ENCODE measurements at regions not wholly inside any gene's neighbourhood (a gene's known extent, or its start where the extent isn't known, plus 50 kb on each side); places are given as distances from the start of the nearest gene placed in this dataset.

DNA sequence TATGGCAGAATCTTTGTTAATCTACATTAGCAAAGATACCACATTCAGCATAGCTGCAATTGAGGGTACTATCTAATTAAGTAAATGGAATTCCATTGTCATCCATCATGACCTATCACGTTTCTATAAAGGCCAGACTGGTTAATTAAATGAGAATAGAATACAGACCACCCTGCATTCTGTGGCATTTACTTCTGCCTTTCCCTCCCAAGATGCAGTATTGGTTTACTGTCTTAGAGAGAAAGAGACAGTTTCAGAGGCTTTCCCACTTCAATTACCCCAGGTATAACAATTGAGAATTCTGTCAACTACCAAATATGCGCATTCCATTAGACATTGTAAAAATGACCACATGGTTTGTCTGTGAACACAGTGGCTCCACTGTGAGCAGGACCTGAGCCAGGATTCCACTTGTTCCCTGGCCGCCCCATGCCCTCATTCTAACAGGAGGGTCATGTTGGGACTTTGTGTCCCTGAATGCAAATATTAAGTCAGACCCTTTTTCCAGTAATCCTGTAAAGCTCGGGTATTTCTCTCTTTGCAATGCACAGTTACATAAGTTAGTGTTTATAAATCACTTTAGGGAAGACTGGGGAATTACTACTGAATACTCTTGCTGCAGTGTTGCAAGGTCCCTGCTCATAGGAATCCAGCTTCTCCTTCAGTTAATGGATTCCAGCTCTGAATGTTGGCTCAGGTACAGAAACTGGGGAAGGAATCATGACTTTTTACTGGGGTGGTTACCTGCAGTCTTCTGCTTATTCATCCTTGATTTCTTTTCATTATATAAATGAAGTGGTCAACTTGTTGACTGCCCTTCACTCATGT is 261.0 kb downstream of the PDGFC start:
- DNase-seq (ENCODE audit: insufficient read length, low spot score): no peak
- no peak for FAIRE-seq

DNA sequence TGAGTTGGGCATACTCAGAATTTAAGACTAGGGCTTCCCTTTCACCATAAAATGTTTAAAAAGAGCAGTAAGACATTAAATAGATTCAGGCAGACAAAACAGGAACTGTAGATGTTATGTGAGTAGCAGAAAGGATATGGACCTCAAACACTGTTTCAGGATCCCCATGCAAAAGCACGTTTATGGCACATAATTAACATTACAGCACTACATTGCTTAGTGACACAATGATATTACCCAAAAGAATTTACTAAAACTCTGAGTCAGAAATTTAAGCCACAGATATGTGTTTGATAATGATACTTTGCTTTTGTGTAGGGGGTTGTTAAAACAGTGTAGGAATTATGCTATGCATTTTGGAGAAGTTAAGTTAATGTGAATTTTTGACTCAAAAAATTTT is 266.3 kb downstream of the PDGFC start:
- DNase-seq (ENCODE audit: insufficient read length, low spot score): no peak
- no peak for FAIRE-seq

DNA sequence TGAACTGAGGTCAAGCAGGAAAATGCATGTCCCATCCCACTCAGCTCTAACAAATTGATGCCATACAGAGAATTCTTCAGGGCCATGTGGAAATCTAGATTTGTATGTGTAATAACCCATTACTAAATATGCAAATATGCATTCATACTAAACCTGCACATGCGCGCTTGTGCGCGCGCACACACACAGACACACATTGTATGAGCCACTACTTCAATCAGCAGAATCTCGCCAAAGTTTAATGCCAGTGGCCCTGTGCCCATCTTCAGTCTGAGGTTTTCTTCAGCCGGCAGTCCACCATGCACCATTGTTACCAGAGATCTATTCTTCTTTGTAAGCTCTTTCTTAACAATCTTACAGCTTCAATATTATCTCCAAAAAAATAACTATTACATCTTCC is 276.4 kb downstream of the PDGFC start:
- DNase-seq (ENCODE audit: insufficient read length, low spot score): no peak
- FAIRE-seq: no peak

DNA sequence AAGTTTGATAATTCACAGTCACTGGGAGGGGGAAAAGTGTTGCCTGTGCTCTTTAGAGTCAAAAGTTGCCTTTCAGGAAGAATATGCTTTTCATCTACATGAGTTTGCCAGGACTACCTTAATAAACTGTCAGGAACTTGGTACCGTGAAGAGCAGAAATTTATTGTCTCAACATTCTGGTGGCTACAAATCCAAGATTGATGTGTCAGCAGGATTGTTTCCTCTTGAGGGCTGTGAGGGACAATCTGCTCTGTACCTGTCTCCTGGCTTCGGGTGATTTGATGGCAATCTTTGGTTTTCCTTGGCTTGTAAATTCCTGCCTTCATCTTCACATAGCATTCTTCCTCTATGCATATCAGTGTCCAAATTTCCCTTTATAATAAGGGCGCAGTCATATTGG is 277.2 kb downstream of the PDGFC start:
- DNase-seq (ENCODE audit: insufficient read length, low spot score) (no peak), FAIRE-seq (no peak)

DNA sequence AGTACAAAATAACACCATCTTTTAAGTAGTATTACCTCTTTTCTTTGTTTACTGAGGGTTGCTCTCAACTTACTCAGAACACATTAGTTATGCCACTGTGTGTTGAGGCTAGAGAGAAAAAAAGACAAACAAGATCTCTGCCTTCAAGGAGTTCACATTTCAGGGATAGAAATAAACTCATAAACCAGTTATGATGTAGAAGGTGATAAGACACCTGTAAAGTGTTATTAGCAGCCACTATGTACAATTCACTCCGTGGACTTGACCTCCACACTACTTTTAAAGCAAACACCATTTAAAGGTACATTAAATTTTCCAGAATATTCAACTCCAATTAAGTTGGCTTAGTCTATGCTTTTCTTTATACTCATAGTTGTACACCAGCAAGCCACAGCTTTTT is 278.0 kb downstream of the PDGFC start:
- DNase-seq (ENCODE audit: insufficient read length, low spot score): no peak
- no peak for FAIRE-seq

DNA sequence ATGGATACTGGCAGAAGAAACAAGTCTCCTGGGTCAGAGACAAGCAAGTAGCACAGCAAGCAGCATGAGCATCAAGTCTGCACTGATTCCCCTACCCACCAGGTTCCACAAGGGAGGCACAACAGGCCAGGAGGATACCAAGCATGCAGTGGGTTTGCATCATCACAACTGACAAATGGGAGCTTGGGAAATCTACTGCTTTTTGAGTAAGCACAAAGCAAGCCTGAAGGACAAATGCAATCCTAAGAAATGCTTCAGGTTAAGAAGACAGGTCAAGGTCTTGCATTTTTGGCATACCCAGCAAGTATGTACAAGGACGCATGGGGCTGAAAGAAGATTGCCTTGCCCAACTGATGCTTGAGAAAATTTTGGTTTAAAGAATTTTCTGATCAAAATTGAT is 279.6 kb downstream of the PDGFC start:
- DNase-seq (ENCODE audit: insufficient read length, low spot score) (no peak), FAIRE-seq (no peak)

DNA sequence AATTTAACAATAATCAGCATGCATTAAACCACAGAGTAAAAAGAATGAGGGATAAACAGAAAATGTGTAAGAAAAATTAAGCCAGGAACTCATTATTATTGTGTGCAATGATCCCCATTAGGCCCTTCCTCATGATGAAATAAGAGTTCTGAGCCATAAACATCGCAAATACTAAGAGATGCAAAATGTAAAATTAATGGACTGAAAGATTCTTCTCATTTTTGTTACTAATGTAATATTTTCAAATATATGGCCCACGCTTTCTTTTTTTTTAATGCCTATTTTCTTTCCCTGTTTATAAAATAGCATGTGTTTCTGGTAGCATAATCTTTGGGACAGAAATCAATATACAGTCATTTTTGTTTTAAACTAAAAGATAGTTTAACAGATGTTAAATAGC is 281.0 kb downstream of the PDGFC start:
- FAIRE-seq: no peak
- DNase-seq (ENCODE audit: insufficient read length, low spot score): no peak

DNA sequence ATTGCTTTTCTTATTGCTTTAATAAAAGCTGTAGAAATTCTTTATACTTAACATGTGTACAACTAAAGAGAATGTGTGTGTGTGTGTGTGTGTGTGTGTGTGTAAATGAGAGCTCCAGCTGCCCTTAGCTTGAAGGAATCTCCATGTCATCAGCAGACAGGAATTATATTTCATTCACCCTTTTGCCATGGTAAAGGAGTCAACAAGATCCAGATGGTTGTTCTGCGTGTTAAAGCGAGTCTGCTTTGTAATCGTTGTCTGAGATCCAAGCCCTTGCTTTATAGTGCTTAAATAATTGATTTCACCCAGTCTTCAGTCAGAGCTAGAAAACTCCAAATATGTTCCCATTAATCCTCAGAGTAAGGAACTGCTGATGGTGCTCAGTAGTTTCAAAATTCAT is 285.5 kb downstream of the PDGFC start:
- FAIRE-seq (no peak), DNase-seq (ENCODE audit: insufficient read length, low spot score) (no peak)

DNA sequence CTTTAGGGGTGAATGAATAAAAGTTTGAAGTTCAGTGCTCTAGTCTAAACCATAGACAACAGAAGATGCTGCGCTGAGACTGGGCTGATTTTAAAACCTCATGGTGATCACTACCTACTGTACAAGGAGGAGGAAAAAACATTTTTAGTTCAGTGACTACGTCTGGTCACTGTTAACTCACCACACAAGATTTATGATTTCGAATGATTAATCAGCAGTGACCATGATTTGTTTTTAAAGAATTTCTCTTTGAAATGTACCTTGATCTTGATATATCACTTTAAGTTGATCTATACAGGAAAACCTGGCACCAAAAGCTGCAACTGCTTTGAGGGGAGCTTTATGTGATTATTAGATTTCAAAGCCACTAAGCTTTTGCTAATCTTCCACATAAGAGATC is 286.3 kb downstream of the PDGFC start:
- DNase-seq (ENCODE audit: insufficient read length, low spot score): no peak
- FAIRE-seq: no peak

DNA sequence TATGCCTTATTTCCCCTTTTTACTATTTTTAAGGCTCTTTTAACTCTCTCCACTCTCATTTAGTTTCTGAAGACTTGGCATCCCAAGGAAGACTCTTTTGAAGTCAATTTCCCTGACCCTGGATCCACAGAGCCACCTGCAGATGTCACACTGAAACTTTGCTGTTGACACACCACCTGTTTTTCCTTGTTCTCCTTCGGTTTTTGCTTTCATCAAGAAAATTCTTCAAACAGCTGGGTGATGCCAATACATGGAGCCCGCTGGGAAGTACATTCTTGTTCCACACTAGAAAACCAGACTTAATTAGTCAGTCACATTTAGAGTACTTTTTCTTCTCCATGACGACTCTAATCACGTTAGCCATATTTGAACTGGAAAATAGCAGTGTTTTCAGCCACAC is 293.9 kb downstream of the PDGFC start:
- DNase-seq (ENCODE audit: insufficient read length, low spot score) (no peak), FAIRE-seq (no peak)

DNA sequence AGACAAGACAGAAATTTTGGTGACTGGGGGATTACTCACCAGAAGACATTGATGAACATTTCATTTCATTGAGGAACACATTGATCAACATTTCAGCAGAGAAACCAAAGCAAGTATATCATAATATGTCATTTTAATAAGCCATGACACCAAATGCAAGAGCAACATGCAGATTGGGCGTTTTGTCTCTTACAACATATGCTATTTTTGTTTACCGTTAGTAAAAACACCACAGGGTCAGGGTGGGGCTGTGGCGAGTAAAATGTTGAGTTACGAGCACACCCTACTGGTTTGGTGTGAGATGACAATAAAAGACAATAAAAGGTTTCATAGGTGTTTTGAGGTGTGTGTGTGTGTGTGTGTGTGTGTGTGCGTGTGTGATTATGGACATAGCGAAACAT is 294.5 kb downstream of the PDGFC start:
- DNase-seq (ENCODE audit: insufficient read length, low spot score): no peak
- no peak for FAIRE-seq

DNA sequence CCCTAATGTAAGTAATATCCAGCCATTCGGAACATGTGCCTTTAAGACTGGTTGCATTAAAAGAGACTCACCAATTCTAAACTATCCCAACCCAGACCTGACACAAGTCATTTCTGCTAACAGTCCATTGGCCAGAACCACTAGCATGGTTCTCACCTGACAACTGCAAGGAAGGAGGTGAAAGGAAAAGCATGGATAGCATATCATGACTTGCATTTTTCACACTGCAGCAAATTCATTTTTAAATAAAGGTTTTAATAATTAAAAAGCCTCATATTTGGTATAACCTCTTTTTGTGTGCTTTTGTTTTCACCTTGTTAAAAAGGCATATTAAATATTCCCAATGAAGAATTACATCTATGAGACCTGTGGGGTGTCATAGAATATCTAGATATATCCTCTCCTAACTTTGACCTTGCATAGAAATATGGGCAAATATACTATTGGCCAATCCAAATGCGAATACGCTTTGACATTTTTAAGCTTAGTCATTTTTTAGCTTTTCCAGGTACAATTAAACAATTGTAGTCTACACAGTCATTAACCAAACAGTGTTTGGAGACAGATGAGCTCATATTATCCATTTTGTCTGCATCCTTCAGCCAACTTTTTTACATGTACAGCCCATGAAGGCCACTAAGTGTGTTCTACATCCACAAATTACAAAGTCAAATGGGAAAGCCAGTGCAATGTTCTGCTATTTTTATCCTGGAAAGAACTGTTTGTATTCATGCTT is 295.3 kb downstream of the PDGFC start:
- FAIRE-seq (no peak), DNase-seq (ENCODE audit: insufficient read length, low spot score) (no peak)

DNA sequence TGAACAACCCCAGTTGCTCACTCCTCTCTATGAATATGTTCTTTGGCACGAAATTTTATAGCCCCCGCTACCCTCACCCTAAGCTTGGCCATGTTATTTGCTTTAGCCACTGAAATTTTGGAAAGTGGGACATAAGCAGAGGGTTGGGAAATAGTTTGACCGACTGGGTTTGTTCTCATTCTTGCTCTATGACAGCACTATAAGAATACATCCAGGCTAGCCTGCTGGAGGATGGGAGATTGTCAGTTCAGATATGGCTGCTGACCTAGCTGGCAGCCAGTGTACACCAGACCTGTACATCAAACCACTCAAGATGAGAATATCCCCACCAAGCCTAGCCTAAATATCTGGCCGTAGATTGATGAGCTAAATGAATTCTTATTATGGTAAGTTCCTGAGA is 298.1 kb downstream of the PDGFC start:
- DNase-seq (ENCODE audit: insufficient read length, low spot score): no peak

DNA sequence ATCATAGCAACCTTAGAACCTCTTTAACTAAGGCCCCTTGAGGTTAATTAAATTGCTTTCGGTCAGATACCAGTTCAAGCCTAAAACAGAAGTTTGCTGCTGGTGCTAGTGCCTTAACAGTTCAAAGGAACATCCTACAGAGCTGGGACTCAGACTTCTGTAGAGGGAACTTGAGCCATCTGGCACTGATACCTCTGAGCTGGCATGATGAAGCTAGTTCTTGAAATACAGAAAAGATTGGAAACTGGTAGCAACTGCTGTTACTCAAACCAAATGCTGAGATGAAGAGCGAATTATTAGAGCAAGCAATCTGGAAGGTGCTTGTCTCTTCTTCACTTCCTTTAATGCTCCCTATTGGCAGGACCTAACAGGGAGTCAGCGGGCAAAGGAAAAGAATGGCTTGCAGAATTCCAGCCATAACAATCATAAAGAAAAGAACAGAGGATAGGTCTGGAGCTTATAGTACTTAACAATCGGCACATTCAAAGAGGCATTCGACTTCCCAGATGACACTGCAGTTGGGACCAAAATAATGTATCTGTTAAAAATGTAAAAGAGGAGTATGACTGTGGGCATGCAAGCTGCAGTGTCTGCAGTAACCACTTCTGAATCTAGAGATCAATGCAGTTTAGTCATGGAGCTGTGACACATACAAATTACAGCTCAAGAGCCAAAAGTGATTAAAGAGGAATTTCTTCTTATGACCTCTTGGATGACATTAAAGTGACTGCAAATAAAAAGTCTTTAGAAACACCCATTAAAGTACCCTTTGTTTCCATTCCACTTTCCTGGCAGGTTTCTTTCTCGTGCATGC is 298.9 kb downstream of the PDGFC start:
- no peak for FAIRE-seq

More for the DNA sequence above, 298.1 kb downstream of the PDGFC start:
- no peak for FAIRE-seq

DNA sequence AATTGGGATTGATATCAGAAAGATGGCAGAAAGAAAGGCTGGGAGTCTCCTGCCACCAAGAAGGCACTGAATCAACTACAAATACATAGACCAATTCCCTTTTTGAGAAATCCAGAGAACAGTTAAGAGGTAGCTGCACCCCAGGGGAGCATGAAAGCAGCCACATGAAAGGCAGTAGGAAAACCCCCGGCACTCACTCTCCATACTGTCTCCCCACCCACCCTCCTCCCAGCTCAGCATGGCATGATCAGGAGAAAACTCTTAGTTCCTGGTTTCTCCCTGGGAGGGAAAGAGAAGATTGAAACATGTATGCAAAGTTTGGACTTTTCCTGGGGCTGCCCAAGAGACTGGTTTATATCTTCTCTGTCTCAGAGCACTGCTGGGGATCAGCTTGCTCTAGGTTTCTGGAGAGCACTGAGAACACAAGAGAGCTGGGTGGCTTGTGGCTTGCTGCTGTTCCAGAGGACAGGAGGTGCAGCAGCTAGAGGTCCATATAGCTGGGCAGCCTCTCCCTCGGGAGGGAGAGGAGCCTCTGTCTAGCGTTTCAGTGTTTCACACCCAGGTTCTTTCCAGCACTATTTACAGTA is 305.7 kb downstream of the PDGFC start:
- DNase-seq (ENCODE audit: insufficient read length, low spot score) (no peak), FAIRE-seq (no peak)

More for the DNA sequence above, 298.9 kb downstream of the PDGFC start:
- no peak for DNase-seq (ENCODE audit: insufficient read length, low spot score)

DNA sequence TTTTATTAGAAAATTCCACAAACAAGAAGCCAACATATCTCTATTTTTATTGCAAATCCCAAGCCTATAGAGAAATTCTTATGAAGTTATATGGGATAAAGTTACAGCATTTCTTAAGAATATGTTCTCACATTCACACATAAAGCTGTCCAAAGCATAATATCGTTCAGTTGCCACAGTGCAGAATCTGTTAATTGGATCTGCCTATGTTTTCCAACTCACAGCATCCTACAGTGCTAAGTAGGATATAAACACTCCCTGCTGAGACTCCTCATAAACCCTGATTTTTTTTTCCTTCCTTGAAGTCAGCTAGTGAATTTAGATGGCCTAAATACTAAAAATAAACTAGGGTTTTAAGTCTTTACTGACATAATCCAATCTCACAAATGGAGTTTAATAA is 307.9 kb downstream of the PDGFC start:
- no peak for FAIRE-seq

DNA sequence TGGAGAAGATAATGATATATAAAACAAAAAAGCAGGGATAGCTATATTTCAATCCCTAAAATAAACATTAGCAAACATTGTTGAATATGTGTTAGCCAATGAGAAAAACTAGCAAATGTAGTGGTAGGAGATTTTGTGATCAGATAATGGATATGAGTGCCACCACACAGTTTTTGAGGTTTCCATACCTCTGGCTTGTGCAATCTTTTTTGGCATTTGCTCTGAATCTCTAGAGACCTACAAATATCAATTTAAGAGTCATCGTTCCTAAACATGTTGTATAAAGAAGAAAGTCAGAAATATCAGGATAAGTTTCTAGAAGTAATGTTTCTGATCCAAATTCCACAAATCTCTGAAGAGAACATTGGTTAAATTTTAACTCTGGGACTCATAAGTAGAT is 308.7 kb downstream of the PDGFC start:
- DNase-seq (ENCODE audit: insufficient read length, low spot score): no peak
- FAIRE-seq: no peak

More for the DNA sequence above, 307.9 kb downstream of the PDGFC start:
- DNase-seq (ENCODE audit: insufficient read length, low spot score): no peak

DNA sequence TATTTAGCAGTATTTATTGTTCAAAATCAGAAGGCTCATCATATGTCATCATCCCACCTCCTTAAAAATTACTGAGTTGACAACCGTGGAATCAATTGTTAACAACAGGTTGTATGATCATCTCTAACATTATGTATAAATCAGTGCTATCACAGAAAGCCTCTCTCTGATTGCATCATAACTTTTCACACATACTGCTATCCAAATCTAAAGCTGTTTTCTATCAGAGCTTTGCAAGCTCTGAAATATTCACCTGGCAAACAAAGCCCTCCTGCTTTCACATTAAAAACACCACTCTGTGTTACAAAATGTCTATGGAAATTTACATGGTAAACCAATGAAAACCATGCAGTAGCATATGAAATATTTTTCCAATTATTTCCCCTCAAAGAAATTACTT is 310.0 kb downstream of the PDGFC start:
- DNase-seq (ENCODE audit: insufficient read length, low spot score) (no peak), FAIRE-seq (no peak)

DNA sequence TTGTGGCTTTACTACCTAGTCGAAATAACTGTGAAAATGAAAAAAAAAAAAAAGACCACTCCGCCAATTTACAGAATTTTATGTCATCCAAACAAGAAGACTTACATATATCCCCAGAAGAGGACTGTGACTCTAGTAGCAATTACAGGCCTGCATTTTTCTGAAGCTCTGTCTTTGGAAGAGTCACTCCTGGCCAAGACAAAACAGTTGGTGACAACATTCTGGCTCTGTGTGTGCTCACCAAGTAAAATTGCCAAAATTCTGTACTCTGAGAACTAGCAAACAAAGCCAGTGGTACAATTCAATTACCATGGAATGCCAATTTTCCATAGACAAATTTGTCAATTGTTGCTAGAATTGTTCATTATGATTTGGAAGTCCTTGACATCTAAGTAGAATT is 311.1 kb downstream of the PDGFC start:
- DNase-seq (ENCODE audit: insufficient read length, low spot score): no peak
- no peak for FAIRE-seq

DNA sequence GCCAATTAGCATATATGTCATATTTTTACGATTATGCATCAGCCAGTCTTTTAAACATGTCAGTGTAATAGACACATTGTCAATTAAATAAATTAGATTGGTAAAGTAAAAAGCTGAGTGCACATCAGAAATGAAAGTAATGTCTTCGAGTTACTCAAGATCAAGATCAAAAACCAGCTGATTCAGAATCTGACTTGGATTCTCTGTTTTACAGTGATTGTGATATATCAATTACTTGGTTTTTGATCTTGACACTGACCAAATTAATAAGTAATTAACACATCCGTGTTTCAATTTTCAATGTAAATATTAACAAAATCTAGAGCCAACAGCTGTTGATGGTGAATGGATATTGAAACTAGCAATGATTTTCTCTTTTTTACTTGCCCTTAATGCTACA is 311.6 kb downstream of the PDGFC start:
- FAIRE-seq (no peak), DNase-seq (ENCODE audit: insufficient read length, low spot score) (no peak)

DNA sequence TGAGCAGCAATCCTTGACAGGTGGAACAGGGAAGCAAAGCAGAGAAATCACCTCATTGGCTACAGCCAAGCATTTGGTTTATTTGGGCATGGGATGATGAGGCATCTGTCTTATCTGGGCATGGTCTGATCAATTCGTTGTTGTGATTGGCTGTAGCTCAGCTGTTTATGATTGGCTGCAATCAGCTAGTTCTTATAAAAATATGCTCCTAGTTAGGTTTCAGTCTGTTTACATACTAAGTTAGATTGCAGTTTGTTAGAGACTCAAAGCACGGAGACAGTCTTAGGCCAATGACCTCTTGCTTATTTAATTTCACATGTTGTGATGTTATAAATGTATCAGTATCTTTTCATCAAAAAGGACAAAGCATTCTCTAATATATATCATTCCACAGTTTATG is 312.0 kb downstream of the PDGFC start:
- DNase-seq (ENCODE audit: insufficient read length, low spot score) (no peak), FAIRE-seq (no peak)

All from GM19239 (cell line).